ENCODE measurements at regions not wholly inside any gene's neighbourhood (a gene's known extent, or its start where the extent isn't known, plus 50 kb on each side); places are given as distances from the start of the nearest gene placed in this dataset.
"Not testable (repeated sequence)": the region's sequence is repeated elsewhere in the genome, so short reads cannot be mapped to it uniquely, and the experiment has no call there.

- DNase-seq (no peak), ATAC-seq (no peak)
- intact Hi-C loops (cut with DNase I): no loop called here
- no peaks in the 10 kb centered on the region for H3K36me3 ChIP-seq
- TF ChIP-seq, protein P1, sequence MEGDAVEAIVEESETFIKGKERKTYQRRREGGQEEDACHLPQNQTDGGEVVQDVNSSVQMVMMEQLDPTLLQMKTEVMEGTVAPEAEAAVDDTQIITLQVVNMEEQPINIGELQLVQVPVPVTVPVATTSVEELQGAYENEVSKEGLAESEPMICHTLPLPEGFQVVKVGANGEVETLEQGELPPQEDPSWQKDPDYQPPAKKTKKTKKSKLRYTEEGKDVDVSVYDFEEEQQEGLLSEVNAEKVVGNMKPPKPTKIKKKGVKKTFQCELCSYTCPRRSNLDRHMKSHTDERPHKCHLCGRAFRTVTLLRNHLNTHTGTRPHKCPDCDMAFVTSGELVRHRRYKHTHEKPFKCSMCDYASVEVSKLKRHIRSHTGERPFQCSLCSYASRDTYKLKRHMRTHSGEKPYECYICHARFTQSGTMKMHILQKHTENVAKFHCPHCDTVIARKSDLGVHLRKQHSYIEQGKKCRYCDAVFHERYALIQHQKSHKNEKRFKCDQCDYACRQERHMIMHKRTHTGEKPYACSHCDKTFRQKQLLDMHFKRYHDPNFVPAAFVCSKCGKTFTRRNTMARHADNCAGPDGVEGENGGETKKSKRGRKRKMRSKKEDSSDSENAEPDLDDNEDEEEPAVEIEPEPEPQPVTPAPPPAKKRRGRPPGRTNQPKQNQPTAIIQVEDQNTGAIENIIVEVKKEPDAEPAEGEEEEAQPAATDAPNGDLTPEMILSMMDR (IDR thresholded peaks at IDR 0.05): no peak
- H3K27me3 ChIP-seq (ENCODE audit: low read depth): no peaks in the 10 kb centered on the region
- H3K9me3 ChIP-seq: no peaks in the 10 kb centered on the region
- no peak overlapping the region for H3K4me3 ChIP-seq
- no peaks in the 10 kb centered on the region for H3K4me1 ChIP-seq
- no peak overlapping the region for H3K27ac ChIP-seq
Measured at GRCh38 chr12:43237238-43237879, 314.6 kb downstream of the ADAMTS20 start.

- Histone ChIP-seq H3K9me3 (no peaks in the 10 kb centered on the region), H3K27me3 (ENCODE audit: low read depth) (no peaks in the 10 kb centered on the region), H3K36me3 (no peaks in the 10 kb centered on the region), H3K4me3 (no peak overlapping the region), H3K4me1 (no peaks in the 10 kb centered on the region), H3K27ac (no peak overlapping the region)
- ATAC-seq (no peak), DNase-seq (no peak)
- intact Hi-C loops (cut with DNase I): no loop called here
- TF ChIP-seq, protein P1 (IDR thresholded peaks at IDR 0.05): no peak
Measured at GRCh38 chr12:43235721-43236120, 316.3 kb downstream of the ADAMTS20 start.

- no peak for ATAC-seq
- TF ChIP-seq, protein P1 (IDR thresholded peaks at IDR 0.05): no peak
Measured at GRCh38 chr12:43233861-43234260, 318.1 kb downstream of the ADAMTS20 start.

GRCh38 chr12:43226151-43226550, 325.9 kb downstream of the ADAMTS20 start:
- no peaks in the 10 kb centered on the region for H3K36me3 ChIP-seq
- no peak overlapping the region for H3K4me3 ChIP-seq
- no peak overlapping the region for H3K27ac ChIP-seq
- intact Hi-C loops (cut with DNase I): no loop called here
- H3K4me1 ChIP-seq: no peaks in the 10 kb centered on the region
- DNase-seq (no peak), ATAC-seq (no peak)
- no peaks in the 10 kb centered on the region for H3K27me3 ChIP-seq (ENCODE audit: low read depth)
- TF ChIP-seq, protein P1 (IDR thresholded peaks at IDR 0.05): no peak
- no peaks in the 10 kb centered on the region for H3K9me3 ChIP-seq

More at GRCh38 chr12:43233861-43234260, 318.1 kb downstream of the ADAMTS20 start:
- Histone ChIP-seq H3K4me3 (no peak overlapping the region), H3K36me3 (no peaks in the 10 kb centered on the region), H3K4me1 (no peaks in the 10 kb centered on the region), H3K9me3 (no peaks in the 10 kb centered on the region), H3K27me3 (ENCODE audit: low read depth) (no peaks in the 10 kb centered on the region), H3K27ac (no peak overlapping the region)
- DNase-seq: no peak
- intact Hi-C loops (cut with DNase I): no loop called here

GRCh38 chr12:43224190-43224805, 327.7 kb downstream of the ADAMTS20 start:
- DNase-seq; ATAC-seq; H3K27me3 ChIP-seq (ENCODE audit: low read depth); intact Hi-C loops (cut with DNase I); H3K27ac ChIP-seq; H3K9me3 ChIP-seq; H3K4me1 ChIP-seq; H3K36me3 ChIP-seq; H3K4me3 ChIP-seq: not testable (repeated sequence)

- Histone ChIP-seq H3K36me3 (no peaks in the 10 kb centered on the region), H3K9me3 (no peaks in the 10 kb centered on the region)
- TF ChIP-seq, protein P1 (IDR thresholded peaks at IDR 0.05): no peak
Measured at GRCh38 chr12:43222796-43223195, 329.2 kb downstream of the ADAMTS20 start.

More at GRCh38 chr12:43222796-43223195, 329.2 kb downstream of the ADAMTS20 start:
- intact Hi-C loops (cut with DNase I): no loop called here
- no peaks in the 10 kb centered on the region for H3K27me3 ChIP-seq (ENCODE audit: low read depth)
- H3K27ac ChIP-seq: no peak overlapping the region
- H3K4me3 ChIP-seq: no peak overlapping the region
- ATAC-seq: no peak
- no peaks in the 10 kb centered on the region for H3K4me1 ChIP-seq
- no peak for DNase-seq

Measured in lower lobe of right lung (tissue), 2 donors.